ENCODE measurements at regions not wholly inside any gene's neighbourhood (a gene's known extent, or its start where the extent isn't known, plus 50 kb on each side); places are given as distances from the start of the nearest gene placed in this dataset.

DNA sequence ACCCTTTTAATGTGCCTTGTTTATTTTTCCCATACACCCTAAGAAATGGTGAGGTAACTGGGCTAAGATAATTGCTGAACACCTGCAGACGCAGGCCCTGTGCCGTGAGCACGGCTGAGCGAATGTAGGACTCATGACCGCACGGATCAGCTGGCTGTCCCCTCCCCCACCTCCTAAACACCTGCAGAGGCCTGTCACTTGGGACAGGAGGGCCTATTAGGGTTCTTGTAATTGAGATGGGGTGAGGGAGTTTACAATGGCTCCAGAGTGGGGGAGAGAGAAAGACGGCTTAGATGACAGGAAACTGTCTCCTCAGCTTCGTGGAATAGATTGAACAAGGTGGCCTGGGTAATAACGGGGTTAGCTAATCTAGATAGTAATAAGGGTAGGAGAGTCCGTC, 291.7 kb upstream of the HABP2 start:
- DNase-seq, result no peak

DNA sequence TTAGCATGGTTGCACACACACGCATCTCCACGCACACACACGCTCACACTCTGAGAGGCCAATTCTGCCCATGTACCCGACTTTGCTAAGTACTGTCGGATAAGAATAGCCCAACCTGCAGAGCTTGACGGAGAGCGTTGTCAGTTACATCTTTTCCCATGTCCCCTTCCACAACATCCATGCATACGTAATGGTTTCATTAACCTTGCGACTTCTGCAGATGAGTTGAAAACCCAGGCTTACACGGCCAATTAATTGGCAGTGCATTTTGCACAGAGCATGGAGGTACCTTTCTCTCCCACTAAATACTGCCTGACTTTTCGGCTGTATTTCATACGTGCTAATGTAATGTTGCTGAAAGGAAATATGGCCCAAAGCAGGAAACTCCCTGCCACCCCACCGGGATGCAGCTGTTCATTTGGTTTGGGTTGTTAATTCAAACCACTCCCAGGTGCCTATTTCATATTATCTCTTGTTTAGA, 291.2 kb upstream of the HABP2 start:
- no peak for DNase-seq

DNA sequence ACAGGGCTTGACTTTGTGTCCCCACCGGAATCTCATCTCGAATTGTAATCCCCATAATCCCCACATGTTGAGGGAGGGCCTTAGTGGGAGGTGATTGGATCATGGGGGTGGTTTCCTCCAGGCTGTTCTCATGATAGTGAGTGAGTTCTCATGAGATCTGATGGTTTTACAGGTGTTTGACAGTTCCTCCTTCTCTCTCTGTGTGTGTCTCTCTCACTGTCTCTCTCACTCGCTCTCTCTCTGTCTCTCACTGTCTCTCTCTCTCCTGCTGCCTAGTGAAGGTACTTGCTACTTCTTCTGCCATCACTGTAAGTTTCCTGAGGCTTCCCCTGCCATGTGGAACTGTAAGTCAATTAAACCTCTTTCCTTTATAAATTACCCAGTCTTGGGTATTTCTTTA, 289.8 kb upstream of the HABP2 start:
- no peak for DNase-seq

DNA sequence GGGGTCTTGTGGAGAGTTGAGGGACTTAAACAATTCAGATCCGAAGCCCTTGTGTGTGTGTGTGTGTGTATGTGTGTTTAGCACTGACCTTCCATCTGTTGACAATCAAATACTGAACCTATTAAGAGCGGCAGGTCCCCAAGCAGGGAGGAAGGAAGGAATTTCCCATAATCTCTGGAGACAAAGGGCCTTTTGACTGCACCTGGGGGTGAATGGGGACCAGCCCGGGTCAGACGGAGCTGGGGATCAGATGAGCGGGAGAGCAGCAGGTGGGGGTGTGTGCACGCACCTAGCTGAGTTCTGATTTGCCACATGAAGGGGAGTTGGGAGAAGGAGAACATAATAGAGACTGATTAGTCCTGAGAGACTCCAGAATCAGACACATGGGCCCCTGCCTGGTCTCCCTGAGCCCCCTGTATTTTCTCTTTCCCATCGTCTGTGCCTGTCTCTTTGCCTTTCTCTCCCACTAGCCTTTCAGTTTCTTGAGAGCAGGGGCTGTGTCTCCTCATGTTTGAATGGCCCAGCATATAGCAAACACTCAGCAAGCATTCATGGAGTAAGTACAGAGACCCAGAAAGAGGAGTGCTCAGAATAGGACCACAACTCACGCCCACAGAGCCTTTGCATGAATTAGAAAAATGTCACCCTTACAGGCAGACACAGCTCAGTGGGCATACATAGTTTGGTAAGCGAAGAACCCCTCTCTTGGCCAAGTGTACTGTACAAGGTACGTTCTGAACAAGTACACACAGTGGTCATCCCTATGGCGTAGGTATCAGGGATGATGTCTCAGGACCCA, 288.3 kb upstream of the HABP2 start:
- no peak for DNase-seq

DNA sequence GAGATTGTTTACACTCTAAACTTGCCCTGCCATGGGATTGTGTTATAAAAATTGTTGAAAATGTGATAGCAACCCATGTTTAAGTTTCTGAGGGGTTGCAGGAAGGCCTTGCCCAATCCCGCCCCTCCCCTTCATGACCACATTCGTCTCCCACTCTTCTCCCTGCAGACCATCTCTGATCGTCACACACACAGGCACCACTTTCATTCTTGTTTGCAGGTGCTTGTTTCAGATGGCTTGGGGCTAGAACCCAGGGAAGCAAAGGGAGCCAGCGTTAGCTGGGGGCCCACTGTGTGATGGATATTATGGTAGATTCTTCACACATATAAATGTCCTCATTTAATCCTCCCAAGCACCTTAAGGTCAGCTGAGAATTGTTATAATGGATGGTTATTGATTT, 286.7 kb upstream of the HABP2 start:
- DNase-seq, result no peak

DNA sequence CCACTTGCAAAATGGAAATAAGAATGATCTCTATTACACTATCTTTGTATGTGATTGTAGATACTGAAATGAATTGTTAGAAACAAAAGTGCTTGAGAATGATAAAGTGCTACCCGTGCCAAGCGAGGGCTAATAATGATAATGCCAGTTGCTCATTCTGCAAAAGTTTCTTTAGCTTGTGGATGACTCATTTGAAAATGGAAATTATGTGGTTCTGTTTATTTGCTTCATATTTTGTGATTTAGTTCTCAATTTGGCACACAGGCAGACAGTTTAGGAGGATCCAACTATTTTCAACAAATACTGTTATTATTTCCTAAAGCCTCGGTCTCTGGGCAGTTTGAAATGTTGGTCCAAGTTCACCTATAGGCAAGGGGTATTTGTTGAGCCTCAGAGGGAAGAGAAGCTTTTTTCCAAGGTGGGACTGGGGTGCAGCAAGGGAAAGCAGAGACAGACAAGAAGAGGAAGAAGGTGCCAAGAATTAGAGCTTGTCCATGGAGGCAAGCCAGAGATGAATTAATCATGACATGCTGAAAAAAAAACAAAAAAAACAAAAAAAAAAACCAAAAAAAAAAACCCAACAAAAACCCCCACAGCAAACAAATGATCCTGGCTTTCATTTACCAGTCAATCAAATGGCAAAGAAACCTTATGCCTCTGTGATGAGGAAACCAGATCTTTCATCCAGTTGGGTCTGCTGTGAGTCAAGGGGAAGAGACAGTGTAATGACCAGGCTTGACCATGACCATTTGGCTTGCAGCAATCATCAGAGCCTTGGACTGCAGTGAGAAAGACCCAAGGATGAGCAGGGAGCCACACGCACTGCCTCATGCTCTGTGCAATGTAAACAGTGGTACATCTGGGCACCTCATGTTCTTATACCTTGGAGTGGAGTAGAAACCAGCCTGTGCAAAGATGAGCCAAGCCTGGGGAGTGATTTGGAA, 285.0 kb upstream of the HABP2 start:
- no peak for DNase-seq

DNA sequence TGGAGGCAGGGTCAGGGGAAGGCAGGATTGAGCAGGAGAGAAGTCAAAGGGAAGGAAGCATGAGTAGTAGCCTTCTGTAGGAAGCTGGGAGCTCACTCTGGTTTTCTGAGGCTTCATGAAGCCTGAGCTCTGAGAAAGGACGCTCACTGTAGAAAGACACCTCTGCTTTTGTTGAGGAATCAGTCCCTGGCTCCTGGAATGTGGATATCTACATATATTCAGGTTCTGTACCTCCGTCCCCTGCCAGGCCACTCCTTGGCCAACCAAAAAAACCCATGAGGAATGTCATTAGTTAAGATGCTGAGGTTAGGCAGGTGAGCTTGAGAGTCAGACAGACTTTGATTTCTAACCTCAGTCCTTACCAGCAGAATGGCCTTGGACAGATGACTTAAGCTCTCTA, 283.5 kb upstream of the HABP2 start:
- DNase-seq, result no peak

DNA sequence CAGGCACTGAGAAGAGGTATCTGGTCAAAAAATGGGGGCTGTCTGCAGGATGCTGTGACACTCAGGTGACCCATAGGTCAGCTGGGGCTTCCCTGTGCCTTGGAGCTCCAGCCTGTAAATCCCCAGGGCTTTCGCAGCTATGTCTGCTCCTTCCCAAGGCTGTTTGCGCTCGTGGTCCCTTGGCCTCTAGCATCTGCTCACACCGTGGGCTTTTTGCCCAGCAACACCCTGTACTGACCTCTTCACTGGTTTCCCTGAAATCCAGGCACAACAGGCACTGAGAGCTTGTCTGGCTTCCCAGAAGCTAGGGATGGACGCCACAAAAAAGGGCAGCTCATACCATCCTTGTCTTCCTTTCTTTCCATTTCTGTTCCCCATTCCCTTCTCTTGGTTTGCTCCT, 280.3 kb upstream of the HABP2 start:
- no peak for DNase-seq

DNA sequence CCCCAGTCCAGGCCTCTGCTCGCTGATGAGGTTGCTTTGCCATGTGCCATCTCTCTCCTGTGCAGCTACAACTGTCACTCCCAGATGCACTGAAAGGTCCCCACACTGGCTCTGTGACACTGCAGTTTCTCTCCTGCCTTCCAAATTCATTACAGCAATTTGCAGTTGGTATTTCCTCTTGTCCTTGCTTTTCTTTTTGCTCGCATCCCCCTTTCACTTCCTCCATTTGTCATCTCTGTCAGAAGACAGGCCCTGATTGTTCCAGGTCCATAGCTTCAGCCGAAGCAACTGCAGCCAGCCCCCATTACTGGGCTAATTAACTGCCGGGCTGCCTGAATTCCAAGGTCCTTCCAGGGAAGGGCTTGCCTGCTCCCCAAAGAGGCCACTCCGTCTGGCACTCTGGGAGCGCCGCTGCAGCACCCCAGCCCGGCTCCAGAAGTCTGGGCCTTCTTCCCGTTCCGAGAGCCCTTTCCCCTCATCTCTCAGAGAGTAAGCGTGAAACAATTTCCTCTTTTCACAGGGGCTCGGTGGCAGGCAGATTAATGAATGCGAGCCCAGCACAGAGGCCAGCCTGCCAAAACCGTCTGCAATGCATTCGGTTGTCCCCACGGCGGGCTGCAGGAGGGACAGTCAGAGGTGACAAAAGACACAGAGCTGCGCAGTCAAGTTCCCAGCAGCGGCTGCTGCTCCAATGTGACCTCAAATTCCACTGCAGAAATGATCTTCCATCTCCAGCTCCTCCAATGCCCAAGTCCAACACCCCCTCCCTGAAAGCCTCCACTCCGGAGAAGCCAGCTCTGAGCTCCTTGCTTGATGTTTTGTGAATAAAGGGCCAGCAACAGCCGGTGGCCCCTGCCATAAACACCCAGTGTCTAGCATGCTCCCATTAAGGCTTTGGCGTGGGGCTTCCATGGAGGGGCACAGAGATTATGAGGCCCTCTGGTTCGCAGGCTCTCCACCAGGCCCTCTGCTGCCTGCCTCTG, 279.4 kb upstream of the HABP2 start:
- DNase-seq, result no peak

DNA sequence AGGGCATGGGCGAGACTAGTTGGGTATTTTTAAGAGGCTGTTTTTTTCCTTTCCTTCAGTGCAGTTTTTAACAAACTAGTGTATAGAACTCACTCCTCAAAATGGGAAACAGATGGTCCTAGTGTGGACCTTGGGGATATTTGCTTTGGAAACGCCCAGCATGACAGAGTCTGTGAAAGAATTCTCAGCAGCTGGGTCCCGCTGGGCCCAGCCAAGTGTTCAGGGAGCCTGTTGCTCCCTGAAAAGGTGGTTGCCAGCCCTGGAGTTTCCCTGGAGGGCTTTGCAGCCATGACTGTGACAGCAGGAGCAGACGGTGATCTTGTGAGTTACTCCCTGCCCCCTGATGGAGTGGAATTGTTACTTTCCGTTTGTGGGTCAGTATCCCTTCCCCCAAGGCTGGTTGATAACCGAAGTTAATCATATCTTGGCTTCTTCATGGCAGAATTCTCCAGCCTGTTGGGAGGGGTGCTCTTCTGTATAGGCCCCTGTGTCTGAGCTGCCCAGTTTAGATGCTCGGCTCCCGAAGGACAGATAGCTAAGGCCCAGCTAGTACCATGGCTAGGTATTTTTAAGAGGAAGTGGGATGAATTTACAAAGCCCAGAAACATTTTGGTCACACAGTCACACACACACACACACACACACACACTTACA, 278.6 kb upstream of the HABP2 start:
- no peak for DNase-seq

DNA sequence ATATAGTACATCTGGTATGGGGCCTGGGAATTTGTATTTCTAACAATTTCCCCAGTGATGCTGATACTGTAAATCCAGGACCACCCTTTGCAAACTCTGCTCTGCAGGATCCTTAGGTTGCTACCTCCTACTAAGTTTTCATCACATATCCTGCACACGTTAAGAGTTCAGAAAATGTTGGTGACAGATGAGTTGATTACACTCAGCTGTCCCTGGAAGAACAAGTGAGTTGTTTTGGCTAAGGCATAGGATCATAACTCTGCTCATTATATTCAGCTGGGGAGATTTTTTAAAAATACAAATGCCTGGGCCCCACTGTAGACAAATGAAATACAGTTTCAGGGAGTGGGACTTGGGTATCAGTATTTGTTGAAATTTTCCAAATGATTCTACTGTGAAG, 274.6 kb upstream of the HABP2 start:
- DNase-seq, result no peak

DNA sequence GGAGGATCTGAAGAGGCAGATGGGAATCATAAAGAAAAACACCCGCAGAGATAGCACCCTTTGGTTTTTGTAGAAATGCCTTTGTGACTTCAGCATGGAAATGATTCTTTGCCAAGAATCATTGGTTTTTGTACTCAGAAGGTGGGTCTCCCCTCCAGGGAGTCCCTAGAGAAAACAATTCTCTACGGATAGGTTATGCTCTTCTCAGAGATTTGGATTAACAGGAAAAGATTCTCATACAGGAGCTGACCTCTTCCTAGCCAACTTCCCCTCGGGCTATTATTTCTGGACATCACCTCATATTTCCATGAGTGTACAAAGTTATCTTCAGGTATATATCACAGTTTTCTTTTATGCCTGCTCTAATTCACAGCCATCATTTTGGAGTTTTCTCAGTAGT, 274.2 kb upstream of the HABP2 start:
- DNase-seq, result no peak

DNA sequence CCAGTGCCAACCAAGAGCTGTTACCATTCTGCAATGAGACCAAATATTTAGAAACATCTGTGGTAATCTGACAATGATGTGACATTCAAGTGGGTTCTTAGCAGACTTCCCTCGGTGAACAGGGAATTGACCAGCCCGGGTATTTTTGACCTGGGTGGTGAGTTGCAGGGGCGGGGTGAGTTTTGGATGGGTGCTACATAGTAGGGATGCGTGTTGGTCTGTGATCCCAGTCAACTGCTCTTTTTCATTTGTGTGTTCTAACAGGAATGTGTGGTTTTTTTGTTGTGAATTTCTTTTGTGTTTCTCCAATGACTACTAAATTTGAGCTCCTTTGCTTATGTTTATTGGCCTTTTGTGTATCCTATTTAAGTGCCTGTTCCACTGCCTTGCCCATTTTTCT, 273.6 kb upstream of the HABP2 start:
- no peak for DNase-seq

DNA sequence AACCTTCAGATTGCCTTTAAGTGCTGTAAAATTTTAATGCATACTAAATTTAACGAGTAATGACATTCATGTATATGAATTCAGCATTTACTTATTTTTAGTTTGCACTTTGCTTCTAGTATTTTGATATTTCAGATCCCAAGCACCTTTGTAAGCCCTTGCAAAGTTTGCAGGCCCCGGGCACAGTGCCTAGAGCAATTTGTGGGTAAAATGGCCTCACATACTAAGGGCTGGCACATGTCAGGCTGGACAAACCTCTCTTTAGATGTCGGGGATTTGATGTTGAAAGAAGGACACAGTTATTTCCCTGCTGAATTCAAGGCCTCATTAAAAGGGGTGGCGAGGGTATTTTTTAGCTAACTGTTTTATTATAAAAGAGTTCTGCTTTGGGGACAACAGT, 270.3 kb upstream of the HABP2 start:
- no peak for DNase-seq

DNA sequence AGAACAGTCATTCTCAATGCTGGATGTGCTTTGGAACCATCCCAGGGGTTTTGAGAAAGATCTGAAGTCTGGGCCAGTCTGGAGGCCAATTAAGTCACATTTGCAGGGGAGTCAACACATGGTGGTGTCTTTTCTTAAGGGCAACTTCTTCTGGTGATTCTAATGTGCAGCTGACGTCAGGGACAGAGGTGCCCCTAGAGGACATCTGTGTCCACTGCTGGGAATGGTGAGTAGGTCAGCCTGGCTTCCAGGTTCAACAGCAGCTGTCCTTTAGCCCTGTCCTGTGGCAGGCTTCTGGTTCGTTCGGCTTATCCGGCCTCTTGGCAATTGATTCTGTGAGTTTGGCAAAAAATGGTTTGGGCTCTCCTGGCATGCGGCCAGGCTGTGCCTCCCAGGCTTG, 269.7 kb upstream of the HABP2 start:
- DNase-seq, result no peak

DNA sequence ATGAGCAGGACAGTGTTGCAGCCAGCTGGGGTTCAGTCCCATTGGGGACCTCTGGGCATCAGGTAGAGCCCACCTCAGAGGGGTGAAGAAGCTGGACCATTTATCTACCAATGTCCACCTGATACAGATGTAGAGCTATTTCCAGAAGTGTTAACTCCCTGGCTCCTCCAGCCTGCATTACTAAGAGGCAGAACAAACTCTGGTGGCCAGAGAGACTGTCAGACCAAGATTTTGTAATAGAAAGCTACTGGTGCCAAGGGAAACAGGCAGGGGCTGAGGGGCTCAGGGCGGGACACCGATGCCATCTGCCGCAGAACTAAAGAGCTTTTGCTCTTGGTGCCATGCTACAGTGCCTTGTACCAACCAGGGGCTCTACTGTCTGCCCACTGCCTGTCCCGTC, 268.2 kb upstream of the HABP2 start:
- DNase-seq, result no peak

DNA sequence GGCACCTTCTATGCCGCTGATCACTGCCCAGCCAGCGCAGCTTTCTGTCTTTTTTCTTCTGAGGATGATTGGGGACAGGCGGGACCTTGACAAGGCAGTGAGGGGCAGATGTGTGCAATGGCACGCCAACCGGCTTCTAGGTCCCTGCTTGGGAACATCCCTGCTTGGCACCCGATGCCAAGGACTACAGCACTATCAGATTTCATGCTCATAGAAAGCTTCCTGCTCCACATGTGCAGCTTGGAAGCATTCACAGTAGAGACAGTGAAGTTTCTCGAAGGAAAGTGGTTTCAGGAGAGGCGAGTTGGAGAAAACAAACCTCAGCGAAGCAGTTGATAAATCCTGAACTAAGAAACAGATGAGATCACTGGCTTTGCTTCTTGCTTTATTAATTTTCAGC, 267.5 kb upstream of the HABP2 start:
- DNase-seq, result no peak

DNA sequence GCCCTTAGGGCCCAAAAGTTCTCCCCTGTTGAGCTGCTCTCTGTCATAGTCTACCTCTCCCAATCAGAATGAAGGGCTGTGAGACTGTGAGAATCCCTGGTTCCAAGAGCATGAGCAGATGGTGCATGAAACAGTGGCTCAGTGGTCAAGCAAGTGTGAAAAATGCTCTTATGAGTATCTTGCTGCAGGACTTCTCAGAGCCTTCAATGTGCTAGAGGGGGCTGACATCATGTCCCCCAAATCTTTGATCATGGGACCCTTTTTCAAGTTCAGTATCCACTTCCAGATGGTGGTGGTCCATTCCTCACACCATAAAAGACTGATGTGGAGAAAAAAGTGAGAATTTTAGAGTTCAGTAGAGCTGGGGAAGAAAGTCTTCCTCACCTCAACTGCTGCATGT, 265.3 kb upstream of the HABP2 start:
- DNase-seq, result no peak

DNA sequence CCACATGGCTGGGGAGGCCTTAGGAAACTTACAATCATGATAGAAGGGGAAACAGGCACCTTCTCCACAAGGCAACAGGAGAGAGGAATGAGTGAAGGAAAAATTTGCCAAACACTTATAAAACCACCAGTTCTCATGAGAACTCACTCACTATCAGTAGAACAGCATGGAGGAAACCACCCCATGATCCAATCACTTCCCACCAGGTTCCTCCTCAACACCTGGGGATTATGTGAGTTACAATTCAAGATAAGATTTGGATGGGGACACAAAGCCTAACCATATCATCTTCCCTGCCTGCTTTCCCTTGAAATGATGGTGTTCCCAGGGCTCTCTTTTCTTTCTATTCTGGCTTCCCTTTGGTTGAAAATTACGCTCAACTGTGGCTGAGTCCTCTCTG, 262.7 kb upstream of the HABP2 start:
- no peak for DNase-seq

DNA sequence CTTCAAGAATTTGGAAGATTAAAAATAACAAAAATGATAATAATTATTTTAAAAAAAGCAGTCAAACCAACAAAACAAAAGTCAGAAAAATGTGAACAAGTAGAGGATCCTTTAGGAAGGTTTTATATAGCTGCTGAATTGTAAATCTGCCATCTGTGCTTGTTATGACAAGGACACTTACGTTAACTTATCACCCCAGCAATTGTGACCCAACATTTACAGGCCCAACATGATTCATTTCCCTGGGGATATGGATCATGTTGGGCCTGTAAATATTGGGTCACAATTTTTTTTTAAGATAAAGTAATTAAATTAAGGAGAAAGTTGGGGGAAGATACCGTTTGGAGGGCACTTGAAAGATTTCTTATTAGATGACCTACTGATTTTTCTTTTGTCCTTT, 261.4 kb upstream of the HABP2 start:
- DNase-seq, result no peak

DNA sequence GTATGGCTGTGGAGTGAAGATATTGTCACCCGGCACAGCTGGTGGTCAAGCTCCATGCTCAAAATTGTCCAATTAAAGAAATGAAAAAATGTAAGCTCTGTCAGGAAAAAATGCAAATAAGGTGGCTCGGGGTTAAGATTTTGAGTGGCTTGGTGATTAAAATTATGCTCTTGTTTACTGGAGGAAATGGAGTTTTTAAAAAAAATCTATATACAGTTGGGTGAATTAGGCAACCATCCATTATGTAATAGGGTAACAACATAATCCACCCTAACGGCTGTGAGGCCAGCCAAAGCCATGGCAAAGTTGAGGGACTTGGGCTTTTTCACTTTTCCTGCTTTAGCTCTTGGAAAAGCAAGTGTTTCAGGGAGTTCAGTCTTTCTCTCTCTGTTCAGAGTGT, 260.8 kb upstream of the HABP2 start:
- no peak for DNase-seq

DNA sequence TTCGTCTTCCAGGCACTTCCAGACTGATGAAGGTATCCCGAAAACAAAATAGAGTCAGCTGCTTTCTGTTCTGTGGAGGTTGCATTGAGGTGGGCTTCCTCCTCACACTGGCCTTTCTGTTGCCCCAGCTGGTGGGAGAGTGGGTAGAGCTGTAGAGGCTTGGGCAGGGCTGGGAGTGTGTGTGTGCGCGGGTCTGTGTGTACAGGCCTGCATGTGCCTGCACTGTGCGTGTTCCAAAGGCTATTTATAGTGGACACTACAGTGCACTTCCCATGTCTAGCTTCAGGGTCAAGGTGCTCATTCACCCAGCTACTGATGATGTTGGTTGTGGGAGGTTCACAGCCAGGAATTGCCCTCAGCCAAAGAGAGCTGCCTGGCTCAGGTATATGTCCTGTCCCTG, 260.1 kb upstream of the HABP2 start:
- no peak for DNase-seq
